ENCODE measurements at regions not wholly inside any gene's neighbourhood (a gene's known extent, or its start where the extent isn't known, plus 50 kb on each side); places are given as distances from the start of the nearest gene placed in this dataset.

DNA sequence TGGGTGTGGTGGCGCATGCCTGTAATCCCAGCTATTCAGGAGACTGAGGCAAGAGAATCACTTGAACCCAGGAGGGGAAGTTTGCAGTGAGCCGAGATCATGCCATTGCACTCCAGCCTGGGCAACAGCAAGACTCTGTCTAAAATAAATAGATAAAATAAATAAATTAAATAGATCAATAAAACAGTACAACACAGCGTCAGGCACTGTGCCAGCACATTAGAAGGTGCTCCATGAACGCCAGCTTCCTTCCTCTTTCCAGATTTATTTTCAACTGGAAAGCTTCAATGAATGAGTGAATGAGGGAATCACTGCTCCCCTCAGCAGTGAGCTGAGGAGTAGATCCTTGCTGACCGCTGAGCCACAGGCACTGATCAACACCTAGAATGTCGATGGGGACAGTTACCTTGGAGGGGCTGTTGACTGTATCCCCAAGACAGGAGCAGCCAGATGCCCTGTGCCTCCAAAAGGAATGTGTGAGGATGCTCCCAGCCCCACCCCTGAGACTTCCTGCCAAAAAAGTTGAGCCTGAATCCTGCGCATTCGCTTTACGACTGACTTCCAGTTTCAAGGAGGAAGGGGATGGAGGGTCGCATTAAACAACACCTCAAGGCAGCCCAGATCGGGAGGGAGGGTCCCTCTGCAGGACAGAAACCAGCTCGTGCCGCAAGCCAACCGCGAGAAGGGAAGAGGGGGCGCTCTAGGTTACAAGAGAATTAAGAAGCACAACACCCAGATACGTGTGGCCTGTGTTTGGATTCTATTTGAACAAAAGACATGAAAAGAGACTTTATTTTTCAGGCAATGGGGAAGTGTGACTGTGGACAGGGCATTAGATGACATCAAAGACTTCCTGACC lies 54.0 kb upstream of the CNOT6 start:
- ChIA-PET CTCF (no interaction called here), POLR2A (ENCODE audit: unreplicated experiment) (no interaction called here)
- no peak overlapping the region for H3K4me2 ChIP-seq
- no peak overlapping the region for H2AFZ ChIP-seq
- TF ChIP-seq CTCF (conservative IDR thresholded peaks at IDR 0.05) (no peak), EZH2 (IDR thresholded peaks at IDR 0.05; ENCODE audit: low read depth) (no peak)
- H3K4me3 ChIP-seq, result no peak overlapping the region
- no peaks in the 10 kb centered on the region for H4K20me1 ChIP-seq (ENCODE audit: insufficient read depth)
- H3K36me3 ChIP-seq (ENCODE audit: low read depth), result no peaks in the 10 kb centered on the region
- H3K27me3 ChIP-seq (ENCODE audit: insufficient read depth, low read depth), result no peaks in the 10 kb centered on the region
- no peaks in the 10 kb centered on the region for H3F3A ChIP-seq (ENCODE audit: insufficient read depth, low read depth)
- intact Hi-C loops (cut with micrococcal nuclease; ENCODE audit: unreplicated experiment), result no loop called here
- BruUV-seq (replicated peaks), result no TSS peak
- H3K4me1 ChIP-seq (replicated peaks; ENCODE audit: insufficient read depth), result peaks cover 11% of the 10 kb centered on the region; the same call in 1 of the 2 replicates
- peaks cover 6% of the 10 kb centered on the region; the same call in 1 of the 2 replicates for H3K9me3 ChIP-seq (ENCODE audit: insufficient read depth, low read depth)
- no peak for DNase-seq
- H3K79me2 ChIP-seq (ENCODE audit: low read depth), result no peaks in the 10 kb centered on the region
- no peaks in the 10 kb centered on the region for H3K9me2 ChIP-seq (ENCODE audit: insufficient read depth)
- H3K27ac ChIP-seq, result no peak overlapping the region

- Histone ChIP-seq H3K4me2 (peak overlapping the region; percentile 47), H3K36me3 (ENCODE audit: low read depth) (no peaks in the 10 kb centered on the region), H3K27ac (no peak overlapping the region), H3K27me3 (ENCODE audit: insufficient read depth, low read depth) (no peaks in the 10 kb centered on the region), H3K9me2 (ENCODE audit: insufficient read depth) (no peaks in the 10 kb centered on the region), H2AFZ (peak overlapping the region; percentile 36; the same call in 1 of the 2 replicates), H3F3A (ENCODE audit: insufficient read depth, low read depth) (no peaks in the 10 kb centered on the region), H3K79me2 (ENCODE audit: low read depth) (no peaks in the 10 kb centered on the region), H4K20me1 (ENCODE audit: insufficient read depth) (no peaks in the 10 kb centered on the region), H3K4me3 (no peak overlapping the region), H3K4me1 (replicated peaks; ENCODE audit: insufficient read depth) (peaks cover 11% of the 10 kb centered on the region; the same call in 1 of the 2 replicates), H3K9me3 (ENCODE audit: insufficient read depth, low read depth) (peaks cover 6% of the 10 kb centered on the region; the same call in 1 of the 2 replicates)
- POLR2A ChIA-PET (ENCODE audit: unreplicated experiment), result no interaction called here
- TF ChIP-seq CTCF (conservative IDR thresholded peaks at IDR 0.05) (no peak), EZH2 (IDR thresholded peaks at IDR 0.05; ENCODE audit: low read depth) (no peak)
- intact Hi-C loops (cut with micrococcal nuclease; ENCODE audit: unreplicated experiment), result no loop called here
- CTCF ChIA-PET, result interaction anchor here (1.0 kb wide), 1 partner anchor 113 kb away, joined by 6 read pairs; no protein-coding TSS in a partner anchor
- DNase-seq, result peak; percentile 37 to 55
- BruUV-seq (replicated peaks), result no TSS peak
These were observed 52.6 kb upstream of the CNOT6 start for GRCh38 chr5:180441564-180442051.
